IPS-18a (cell line): ENCODE measurements at regions not wholly inside any gene's neighbourhood (a gene's known extent, or its start where the extent isn't known, plus 50 kb on each side); places are given as distances from the start of the nearest gene placed in this dataset.
"Not testable (repeated sequence)": the region's sequence is repeated elsewhere in the genome, so short reads cannot be mapped to it uniquely, and the experiment has no call there.

Experiments
- H3K27ac ChIP-seq: one replicate; pipeline ENCODE4 v1.5.1; 2013; ENCODE audit warnings: low read length
- H3K27me3 ChIP-seq: one replicate; pipeline ENCODE4 v1.6.1; 2013; ENCODE audit warnings: mild to moderate bottlenecking, low read length; ENCODE audit not compliant: control insufficient read depth, insufficient read depth
- H3K36me3 ChIP-seq: one replicate; pipeline ENCODE4 v1.6.1; 2013; ENCODE audit warnings: low read depth, low read length; ENCODE audit not compliant: control insufficient read depth
- H3K4me1 ChIP-seq: one replicate; pipeline ENCODE4 v1.6.1; 2013; ENCODE audit warnings: low read depth, low read length; ENCODE audit not compliant: control insufficient read depth
- H3K4me3 ChIP-seq: one replicate; pipeline ENCODE4 v1.5.1; 2013; ENCODE audit warnings: low read length
- H3K9ac ChIP-seq: one replicate; pipeline ENCODE4 v1.6.1; 2013; ENCODE audit warnings: mild to moderate bottlenecking, low read length, moderate library complexity
- H3K9me3 ChIP-seq: one replicate; pipeline ENCODE4 v1.6.1; 2013; ENCODE audit warnings: low read depth, low read length; ENCODE audit not compliant: control insufficient read depth

DNA sequence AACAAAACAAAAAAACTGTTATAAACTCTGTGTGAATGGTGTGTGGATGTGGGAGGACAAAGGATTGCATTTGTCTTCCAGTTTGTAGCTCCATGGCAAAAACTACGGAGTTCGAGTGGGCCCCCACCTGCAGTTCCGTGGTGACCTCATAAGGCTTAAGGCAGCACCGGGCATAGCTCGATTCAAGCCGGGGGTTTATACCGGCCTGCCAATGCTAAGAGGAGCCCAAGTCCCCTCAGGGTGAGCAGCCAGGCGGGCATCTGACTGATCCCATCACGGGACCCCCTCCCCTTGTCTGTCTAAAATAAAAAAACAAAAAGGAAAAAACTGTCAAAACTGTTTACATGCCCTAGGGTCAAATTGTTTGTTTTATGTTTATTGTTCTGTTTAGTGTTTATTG is 463.2 kb upstream of the HTR1E start:
- no peaks in the 10 kb centered on the region for H3K36me3 ChIP-seq
- H3K27ac ChIP-seq = no peak overlapping the region
- peaks cover 13% of the 10 kb centered on the region for H3K4me1 ChIP-seq
- H3K9ac ChIP-seq = no peak overlapping the region
- no peak overlapping the region for H3K4me3 ChIP-seq
- H3K9me3 ChIP-seq = no peaks in the 10 kb centered on the region
- H3K27me3 ChIP-seq = no peaks in the 10 kb centered on the region

DNA sequence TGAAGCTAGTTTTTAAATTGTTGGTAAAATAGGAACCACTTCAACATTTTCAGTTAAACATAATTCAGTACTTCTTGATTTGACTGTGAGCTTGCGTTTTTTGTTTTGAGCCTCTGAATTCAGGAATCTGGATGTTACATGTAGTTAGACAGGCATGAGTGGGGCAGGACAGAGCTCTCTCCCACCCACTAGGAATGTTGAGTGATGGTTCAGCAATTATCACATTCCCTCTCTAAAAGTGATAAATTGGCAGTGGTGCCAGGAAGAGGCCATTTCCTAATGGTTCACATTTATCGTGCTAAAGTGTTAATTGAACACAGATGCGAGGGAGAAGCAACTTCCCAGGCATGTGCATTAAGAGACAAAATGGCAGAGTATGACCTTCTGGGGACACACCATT is 465.5 kb upstream of the HTR1E start:
- Histone ChIP-seq H3K27me3 (no peaks in the 10 kb centered on the region), H3K36me3 (no peaks in the 10 kb centered on the region), H3K4me3 (no peak overlapping the region), H3K4me1 (no peaks in the 10 kb centered on the region), H3K9ac (no peak overlapping the region), H3K27ac (no peak overlapping the region), H3K9me3 (no peaks in the 10 kb centered on the region)

DNA sequence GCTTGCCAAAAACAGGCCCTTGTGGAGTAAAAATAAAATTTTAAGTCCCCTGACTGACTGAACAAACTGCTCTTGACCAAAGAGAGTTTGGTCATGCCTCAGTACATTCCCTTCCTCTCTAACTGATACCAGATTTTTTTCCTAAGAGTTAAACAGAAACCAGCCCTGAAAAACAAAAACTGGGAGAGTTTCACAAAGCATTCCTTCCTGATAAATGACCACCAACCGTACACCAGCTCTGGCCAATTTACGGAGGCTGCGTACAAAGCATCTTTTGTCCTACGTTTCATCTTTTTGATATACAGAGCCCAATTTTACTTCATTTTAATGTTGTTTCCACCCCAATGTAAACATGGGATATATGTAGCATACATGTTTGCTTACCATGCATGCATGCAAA is 477.4 kb upstream of the HTR1E start:
- no peaks in the 10 kb centered on the region for H3K4me1 ChIP-seq
- no peaks in the 10 kb centered on the region for H3K36me3 ChIP-seq
- no peaks in the 10 kb centered on the region for H3K9me3 ChIP-seq
- no peak overlapping the region for H3K27ac ChIP-seq
- no peak overlapping the region for H3K4me3 ChIP-seq
- no peak overlapping the region for H3K9ac ChIP-seq
- H3K27me3 ChIP-seq = no peaks in the 10 kb centered on the region

GRCh38 chr6:86456821-86457220 is 480.5 kb upstream of the HTR1E start:
- Histone ChIP-seq H3K36me3 (no peaks in the 10 kb centered on the region), H3K9ac (no peak overlapping the region), H3K4me1 (no peaks in the 10 kb centered on the region), H3K4me3 (no peak overlapping the region), H3K27me3 (no peaks in the 10 kb centered on the region), H3K9me3 (peaks cover 15% of the 10 kb centered on the region), H3K27ac (no peak overlapping the region)

DNA sequence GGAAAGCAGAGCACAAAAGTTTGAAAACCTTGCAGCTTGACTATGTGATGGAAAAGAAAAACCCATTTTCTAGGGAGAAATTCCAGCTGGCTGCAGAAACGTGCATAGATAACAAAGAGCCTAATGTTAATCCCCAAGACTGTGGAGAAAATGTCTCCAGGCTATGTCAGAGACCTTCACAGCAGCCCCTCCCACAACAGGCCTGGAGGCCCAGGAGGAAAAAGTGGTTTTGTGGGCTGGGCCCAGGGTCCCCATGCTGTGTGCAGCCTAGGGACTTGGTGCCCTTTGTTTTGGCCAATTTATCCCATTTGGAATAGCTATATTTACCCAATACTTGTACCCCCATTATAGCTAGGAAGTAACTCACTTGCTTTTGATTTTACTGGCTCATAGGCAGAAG is 484.1 kb upstream of the HTR1E start:
- H3K27me3 ChIP-seq = no peaks in the 10 kb centered on the region
- peaks cover 15% of the 10 kb centered on the region for H3K9me3 ChIP-seq
- H3K4me3 ChIP-seq = no peak overlapping the region
- H3K27ac ChIP-seq = no peak overlapping the region
- H3K9ac ChIP-seq = no peak overlapping the region
- H3K4me1 ChIP-seq = no peaks in the 10 kb centered on the region
- no peaks in the 10 kb centered on the region for H3K36me3 ChIP-seq

DNA sequence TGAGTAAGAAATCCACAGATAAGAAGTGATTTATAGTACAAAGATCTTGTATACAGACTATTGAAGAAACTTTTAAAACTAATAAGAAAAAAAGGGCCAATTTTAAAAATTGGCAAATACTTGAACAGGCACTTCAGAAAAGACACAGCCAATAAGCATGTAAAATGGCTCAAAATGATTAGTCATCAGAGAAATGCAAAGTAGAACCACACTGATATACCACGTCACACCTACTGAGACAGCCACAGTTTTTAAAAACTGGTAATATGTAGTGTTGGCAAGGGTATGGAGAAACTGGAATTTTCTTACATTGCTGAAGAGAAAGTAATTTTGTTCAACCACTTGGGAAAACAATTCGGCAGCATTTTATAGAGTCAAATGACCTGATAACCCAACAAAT is 488.9 kb upstream of the HTR1E start:
- Histone ChIP-seq H3K36me3 (no peaks in the 10 kb centered on the region), H3K9ac (no peak overlapping the region), H3K27me3 (no peaks in the 10 kb centered on the region), H3K4me1 (no peaks in the 10 kb centered on the region), H3K4me3 (no peak overlapping the region), H3K27ac (no peak overlapping the region), H3K9me3 (peaks cover 10% of the 10 kb centered on the region)

- H3K4me3 ChIP-seq = no peak overlapping the region
- no peak overlapping the region for H3K9ac ChIP-seq
- H3K9me3 ChIP-seq = no peaks in the 10 kb centered on the region
- H3K27ac ChIP-seq = no peak overlapping the region
- H3K27me3 ChIP-seq = no peaks in the 10 kb centered on the region
- H3K4me1 ChIP-seq = no peaks in the 10 kb centered on the region
- no peaks in the 10 kb centered on the region for H3K36me3 ChIP-seq
These were observed 496.7 kb upstream of the HTR1E start for GRCh38 chr6:86440608-86441007.

DNA sequence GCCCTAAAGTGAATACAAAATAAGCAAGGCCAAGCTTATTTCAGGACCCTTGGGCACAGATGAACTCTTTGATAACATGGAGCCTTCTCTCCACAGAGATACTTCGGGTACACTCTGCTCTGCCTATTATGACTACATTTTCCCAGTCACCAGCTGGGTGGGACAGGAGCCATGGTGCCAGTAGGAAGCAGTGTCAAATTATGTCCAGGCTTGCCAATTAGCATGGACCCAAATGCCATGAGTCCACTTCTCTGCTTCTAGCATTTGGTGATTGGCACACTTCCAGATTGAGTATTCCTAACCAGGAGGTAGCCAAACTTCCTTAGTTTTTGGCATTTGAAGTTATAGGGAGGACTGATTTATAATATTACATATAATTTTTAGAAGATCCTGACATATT is 513.8 kb upstream of the HTR1E start:
- no peaks in the 10 kb centered on the region for H3K9me3 ChIP-seq
- no peak overlapping the region for H3K9ac ChIP-seq
- H3K27me3 ChIP-seq = no peaks in the 10 kb centered on the region
- H3K27ac ChIP-seq = no peak overlapping the region
- H3K36me3 ChIP-seq = no peaks in the 10 kb centered on the region
- H3K4me1 ChIP-seq = no peaks in the 10 kb centered on the region
- H3K4me3 ChIP-seq = no peak overlapping the region

GRCh38 chr6:86412057-86412456 is 525.3 kb upstream of the HTR1E start:
- H3K9ac ChIP-seq = no peak overlapping the region
- no peaks in the 10 kb centered on the region for H3K9me3 ChIP-seq
- H3K27me3 ChIP-seq = no peaks in the 10 kb centered on the region
- no peak overlapping the region for H3K4me3 ChIP-seq
- H3K27ac ChIP-seq = no peak overlapping the region
- H3K4me1 ChIP-seq = no peaks in the 10 kb centered on the region
- no peaks in the 10 kb centered on the region for H3K36me3 ChIP-seq

- no peaks in the 10 kb centered on the region for H3K36me3 ChIP-seq
- H3K9me3 ChIP-seq = no peaks in the 10 kb centered on the region
- H3K4me1 ChIP-seq = no peaks in the 10 kb centered on the region
- no peak overlapping the region for H3K4me3 ChIP-seq
- no peak overlapping the region for H3K9ac ChIP-seq
- no peaks in the 10 kb centered on the region for H3K27me3 ChIP-seq
- H3K27ac ChIP-seq = no peak overlapping the region
These were observed 530.2 kb upstream of the HTR1E start for GRCh38 chr6:86407128-86407527.

DNA sequence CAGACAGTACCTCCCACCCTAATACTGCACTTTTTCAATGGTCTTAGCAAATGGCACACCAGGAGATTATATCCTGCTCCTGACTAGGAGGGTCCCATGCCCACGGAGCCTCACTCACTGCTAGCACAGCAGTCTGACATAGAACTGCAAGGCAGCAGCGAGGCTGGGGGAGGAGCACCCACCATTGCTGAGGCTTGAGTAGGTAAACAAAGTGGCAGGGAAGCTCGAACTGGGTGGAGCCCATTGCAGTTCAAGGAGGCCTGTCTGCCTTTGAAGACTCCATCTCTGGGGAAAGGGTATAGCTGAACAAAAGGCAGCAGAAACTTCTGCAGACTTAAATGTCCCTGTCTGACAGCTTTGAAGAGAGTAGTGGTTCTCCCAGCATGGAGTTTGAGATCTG is 544.5 kb upstream of the HTR1E start:
- not testable (repeated sequence) for H3K9me3 ChIP-seq, H3K27ac ChIP-seq, H3K4me3 ChIP-seq, H3K36me3 ChIP-seq, H3K27me3 ChIP-seq, H3K9ac ChIP-seq, H3K4me1 ChIP-seq

DNA sequence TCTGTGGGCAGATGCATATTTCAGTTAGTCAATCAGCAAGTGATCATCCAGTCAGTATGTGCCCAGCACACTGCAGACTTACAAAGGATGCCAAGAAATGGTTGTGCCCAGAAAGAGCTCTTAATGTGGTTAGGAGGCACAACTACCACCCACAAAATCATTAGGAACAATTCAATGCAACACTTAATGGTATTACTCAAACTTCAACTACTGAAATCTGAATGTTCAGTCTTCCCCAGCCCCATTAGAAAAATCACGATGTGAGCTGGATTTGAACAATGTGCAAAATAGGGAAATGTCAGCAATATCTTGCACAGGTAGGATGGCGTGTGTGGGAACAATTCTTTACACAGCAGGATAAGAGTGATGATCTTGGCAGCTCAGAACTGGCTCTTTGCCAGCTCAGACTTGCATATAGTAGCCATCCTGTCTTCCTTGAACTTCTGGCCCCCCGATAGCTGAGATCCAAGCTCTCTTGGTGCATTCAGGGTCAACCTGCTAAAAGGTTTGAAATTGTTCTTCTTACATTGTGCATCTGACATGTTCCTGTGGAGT is 556.7 kb upstream of the HTR1E start:
- H3K9me3 ChIP-seq = no peaks in the 10 kb centered on the region
- H3K27me3 ChIP-seq = no peaks in the 10 kb centered on the region
- no peak overlapping the region for H3K9ac ChIP-seq
- H3K4me3 ChIP-seq = no peak overlapping the region
- H3K4me1 ChIP-seq = no peaks in the 10 kb centered on the region
- H3K27ac ChIP-seq = no peak overlapping the region
- H3K36me3 ChIP-seq = no peaks in the 10 kb centered on the region
